ENCODE measurements at regions not wholly inside any gene's neighbourhood (a gene's known extent, or its start where the extent isn't known, plus 50 kb on each side); places are given as distances from the start of the nearest gene placed in this dataset.

DNA sequence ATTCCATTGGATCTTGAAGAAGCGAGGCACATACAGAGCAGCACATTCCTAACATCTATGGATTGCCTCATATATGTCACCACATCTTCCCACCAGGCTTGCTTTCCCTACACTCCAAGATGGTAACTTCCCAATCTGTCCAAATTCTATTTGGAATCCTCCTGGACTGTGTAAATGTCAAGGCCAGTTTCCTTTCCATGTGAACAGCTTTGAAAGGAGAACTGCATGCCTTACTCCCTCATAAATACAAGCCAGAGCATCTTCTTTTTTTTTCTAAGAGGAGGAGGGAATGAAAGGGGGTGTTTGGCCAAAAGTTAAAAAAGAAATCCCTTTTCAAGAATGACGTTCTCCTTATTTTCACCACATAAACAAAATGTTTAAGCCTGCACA lies 103.8 kb upstream of the OSR1 start:
- no peak overlapping the region for H3K27ac ChIP-seq

GRCh38 chr2:19461504-19462255 lies 103.3 kb upstream of the OSR1 start:
- Histone ChIP-seq H3K4me1 (ENCODE audit: insufficient read depth) (peaks cover 8% of the 10 kb centered on the region), H3K9me3 (peaks cover 0 to 2% of the 10 kb centered on the region in 2 donors), H3K27me3 (no peaks in the 10 kb centered on the region), H3K36me3 (no peaks in the 10 kb centered on the region), H3K4me3 (no peak overlapping the region), H3K27ac (no peak overlapping the region)
- no peak for TF ChIP-seq CTCF (IDR thresholded peaks at IDR 0.05)
- TF ChIP-seq POLR2A (IDR thresholded peaks at IDR 0.05) = no peak
- TF ChIP-seq EP300 (IDR thresholded peaks at IDR 0.05) = no peak
- intact Hi-C loops (cut with DNase I) = no loop called here
- 16 to 32% (median 28%) methylated on average over 5 of the region's 5 CpGs for WGBS, 3 donors
- no peak for DNase-seq

More for the DNA sequence above, 103.8 kb upstream of the OSR1 start:
- Histone ChIP-seq H3K4me3 (no peak overlapping the region), H3K36me3 (no peaks in the 10 kb centered on the region), H3K4me1 (ENCODE audit: insufficient read depth) (peaks cover 8% of the 10 kb centered on the region), H3K9me3 (peaks cover 0 to 2% of the 10 kb centered on the region in 2 donors), H3K27me3 (no peaks in the 10 kb centered on the region)
- intact Hi-C loops (cut with DNase I) = no loop called here
- DNase-seq = no peak
- TF ChIP-seq CTCF (IDR thresholded peaks at IDR 0.05) (no peak), EP300 (IDR thresholded peaks at IDR 0.05) (no peak)
- 15 to 24% (median 21%) methylated on average over 2 of the region's 2 CpGs for WGBS, 3 donors

- no peak for DNase-seq
- Histone ChIP-seq H3K4me3 (no peak overlapping the region), H3K36me3 (no peaks in the 10 kb centered on the region), H3K27me3 (no peaks in the 10 kb centered on the region), H3K9me3 (peaks cover 0 to 2% of the 10 kb centered on the region in 2 donors), H3K27ac (no peak overlapping the region), H3K4me1 (ENCODE audit: insufficient read depth) (peaks cover 8% of the 10 kb centered on the region)
- WGBS, 3 donors = 89 to 98% (median 94%) methylated on average over 5 of the region's 5 CpGs
- no peak for TF ChIP-seq POLR2A (IDR thresholded peaks at IDR 0.05)
- no peak for TF ChIP-seq EP300 (IDR thresholded peaks at IDR 0.05)
- TF ChIP-seq CTCF (IDR thresholded peaks at IDR 0.05) = no peak
- intact Hi-C loops (cut with DNase I) = no loop called here
Measured at GRCh38 chr2:19460761-19461160, 102.3 kb upstream of the OSR1 start.

DNA sequence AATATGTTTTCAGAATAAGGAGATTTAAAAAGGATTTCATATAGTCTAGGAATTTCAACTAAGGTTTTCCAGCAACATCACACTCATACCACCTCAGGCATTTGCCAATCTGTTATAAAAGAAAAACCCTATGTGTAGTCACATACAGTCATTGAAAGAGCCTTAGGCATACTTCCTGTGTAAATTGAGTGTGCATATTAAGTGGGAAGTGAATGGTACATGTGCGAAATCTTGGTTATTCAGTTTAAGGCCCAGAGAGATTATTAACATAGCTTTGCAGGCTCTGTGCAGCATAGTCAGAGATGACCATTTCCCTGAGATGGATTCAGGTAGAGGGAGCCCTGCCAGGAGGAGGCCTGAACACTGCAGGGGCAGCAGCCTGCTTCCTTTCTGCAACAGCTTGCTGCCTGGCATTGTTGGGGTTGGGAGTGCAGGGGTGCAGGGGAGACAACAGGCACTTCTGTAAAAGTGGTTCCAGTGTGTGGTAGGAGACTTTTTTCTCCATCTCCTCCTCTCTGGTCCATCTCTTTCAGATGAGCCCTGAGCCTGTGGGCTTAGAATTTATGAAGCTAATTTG lies 100.1 kb upstream of the OSR1 start:
- Histone ChIP-seq H3K27ac (no peak overlapping the region), H3K4me1 (ENCODE audit: insufficient read depth) (peaks cover 8% of the 10 kb centered on the region), H3K9me3 (no peaks in the 10 kb centered on the region), H3K36me3 (no peaks in the 10 kb centered on the region), H3K27me3 (no peaks in the 10 kb centered on the region), H3K4me3 (no peak overlapping the region)
- intact Hi-C loops (cut with DNase I) = no loop called here
- 92 to 96% (median 93%) methylated on average over 1 of the region's 1 CpG for WGBS, 3 donors
- no peak for DNase-seq
- TF ChIP-seq EP300 (IDR thresholded peaks at IDR 0.05) (no peak), CTCF (IDR thresholded peaks at IDR 0.05) (no peak), POLR2A (IDR thresholded peaks at IDR 0.05) (no peak)
